ENCODE measurements at regions not wholly inside any gene's neighbourhood (a gene's known extent, or its start where the extent isn't known, plus 50 kb on each side); places are given as distances from the start of the nearest gene placed in this dataset.

- no peak for DNase-seq
Observed at GRCh38 chr22:44442186-44442815, 55.7 kb downstream of the RTL6 start.

DNA sequence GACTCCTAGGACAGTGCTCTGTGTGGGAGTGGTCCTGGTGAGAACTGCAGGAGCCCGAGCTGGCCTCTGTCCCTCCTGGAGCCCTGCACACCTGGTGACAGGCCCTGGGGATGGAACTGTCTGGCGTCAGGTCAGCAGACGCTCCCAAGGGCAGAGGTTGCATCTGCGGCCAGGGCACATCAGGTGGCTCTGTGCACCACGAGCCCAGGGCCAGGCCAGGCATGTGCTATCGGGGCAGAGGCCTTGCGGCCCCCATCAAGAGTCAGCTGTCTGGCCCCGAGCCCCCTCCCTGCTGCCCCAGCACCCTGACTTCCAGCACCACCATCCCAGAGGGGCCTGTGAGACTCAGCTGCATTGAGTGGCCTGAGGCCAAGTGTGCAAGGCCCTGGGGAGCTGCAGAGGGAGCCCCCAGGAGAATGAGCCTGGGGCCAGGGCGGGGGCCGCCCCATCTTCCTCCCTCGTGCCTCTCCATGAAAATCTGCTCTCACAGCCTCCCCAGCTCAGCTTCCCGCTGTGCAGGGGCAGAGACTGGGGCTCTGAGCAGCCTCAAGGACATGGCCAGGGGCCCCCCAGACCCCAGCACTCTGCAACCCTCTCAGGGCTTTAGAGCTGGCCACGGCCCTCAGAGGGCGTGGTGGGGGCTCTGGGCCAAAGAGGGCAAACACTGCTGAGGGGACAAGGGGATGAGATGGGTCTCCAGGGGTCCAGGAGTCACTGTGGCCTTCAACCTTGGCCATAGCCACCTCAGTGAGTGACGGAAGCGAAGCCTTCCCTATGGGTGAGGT is 56.4 kb downstream of the RTL6 start:
- no peak for DNase-seq

DNA sequence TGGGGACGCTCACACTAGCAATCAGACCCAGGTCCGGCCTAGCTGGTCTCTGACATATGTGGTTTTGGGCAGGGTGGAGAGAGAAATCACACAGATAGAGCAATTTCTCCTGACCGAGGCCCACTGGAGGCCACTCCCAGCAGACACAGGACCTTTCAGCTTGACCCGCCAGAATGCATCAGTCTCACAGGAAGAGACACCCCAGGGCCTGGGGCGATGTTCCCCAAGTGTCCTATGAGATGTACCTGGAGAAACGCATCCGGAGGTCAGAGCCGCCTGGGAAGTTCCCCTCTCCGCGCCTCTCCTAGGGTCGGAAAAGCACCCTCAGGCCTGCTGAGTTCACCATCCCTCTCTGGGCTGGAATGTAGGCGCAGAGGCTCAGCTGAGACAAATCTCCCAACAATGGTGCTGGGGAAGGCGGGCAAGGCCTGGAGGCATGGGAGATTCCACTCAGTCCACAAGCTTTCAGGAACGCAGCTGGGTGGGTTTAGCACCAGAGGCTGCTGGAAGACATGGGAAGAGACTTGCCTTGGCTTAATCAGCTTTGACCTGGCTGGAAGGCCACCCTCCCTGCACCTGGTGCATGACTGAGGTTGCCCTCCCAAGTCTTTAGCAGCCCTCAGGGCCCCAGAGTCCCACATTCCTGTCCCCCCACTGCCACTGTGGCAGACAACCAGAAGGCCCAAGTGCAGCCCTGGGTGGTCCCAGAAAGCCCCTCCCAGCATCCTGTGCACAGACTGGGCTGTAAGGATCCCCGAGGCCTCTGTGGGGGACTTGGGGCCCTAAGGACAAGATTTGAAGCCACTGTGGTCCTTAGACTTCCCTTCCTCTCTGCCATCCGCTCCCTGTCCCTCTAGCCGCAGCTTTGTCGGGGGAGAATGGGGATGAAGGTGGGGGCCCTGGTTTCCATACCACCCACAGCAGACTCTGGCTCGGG is 57.5 kb downstream of the RTL6 start:
- no peak for DNase-seq

DNA sequence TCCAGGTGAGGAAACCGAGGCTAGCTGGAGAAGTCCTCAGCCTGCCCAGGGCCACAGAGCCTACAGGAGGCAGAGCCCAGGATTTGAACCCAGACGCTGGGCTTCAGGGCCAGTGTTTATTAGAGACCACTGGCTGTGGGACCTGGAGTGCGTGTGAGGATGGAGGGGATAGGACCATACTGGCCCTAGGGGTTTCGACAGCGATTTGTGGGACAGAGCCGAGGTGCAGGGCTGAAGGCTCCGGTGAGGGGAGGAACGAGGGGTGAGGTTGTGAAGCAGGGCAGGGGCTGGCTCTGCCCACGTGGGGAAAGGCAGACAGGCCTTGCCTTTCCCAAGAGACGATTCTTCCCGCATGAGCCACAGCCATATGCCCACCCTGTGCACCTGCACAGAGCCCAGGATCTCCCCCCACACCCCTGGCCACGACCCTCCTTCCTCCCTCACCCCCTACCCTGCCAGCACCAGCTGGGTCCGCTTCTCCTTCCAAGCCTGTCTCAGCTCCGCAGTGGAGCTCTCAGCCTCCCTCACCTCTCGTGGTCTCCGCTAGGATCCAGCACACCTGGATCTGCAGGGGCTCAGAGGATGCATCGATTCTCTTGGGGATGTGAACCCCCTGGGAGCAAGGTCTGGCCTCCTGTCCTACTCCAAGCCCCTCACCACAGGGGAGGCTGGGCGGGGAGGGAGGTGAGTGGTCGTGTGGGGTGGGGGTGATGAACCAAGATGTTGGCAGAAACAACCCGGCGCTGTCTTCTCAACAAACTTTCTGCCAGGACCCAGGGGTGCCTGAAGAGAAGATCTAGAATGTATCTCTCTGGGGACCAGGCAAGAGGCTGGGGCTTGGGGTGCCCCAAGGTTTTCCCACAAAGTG is 58.4 kb downstream of the RTL6 start:
- no peak for DNase-seq

DNA sequence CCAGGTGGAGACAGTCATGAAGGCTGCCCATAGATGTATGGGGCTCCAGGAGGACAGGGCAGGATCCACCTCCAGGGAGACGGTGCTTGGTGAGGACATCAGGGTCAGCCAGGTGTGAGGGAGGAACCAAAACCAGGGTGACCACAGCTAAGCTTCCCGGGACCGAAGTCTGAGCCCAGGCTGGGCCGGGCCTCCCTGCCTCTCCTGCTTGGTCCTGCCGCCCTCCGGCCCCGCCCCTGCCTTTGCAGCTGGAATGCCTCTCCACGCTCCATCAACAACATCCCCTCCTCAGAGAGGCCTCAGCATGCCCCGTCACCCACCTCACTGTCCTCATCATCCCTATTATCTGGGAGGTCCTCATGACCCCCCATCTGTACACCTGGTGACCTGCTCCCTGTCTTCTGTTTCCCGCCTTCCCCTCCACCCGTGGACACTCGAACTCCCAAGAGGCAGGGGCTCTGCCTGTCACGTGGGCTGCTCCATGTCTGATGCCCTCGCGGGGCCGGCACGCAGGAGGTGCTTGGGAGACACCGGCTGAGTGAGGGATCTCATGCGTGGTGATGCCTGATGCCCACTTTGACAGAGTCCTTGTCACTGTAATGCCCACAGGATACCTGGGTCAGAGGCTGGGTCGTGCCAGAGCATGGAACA is 59.4 kb downstream of the RTL6 start:
- DNase-seq, result no peak

DNA sequence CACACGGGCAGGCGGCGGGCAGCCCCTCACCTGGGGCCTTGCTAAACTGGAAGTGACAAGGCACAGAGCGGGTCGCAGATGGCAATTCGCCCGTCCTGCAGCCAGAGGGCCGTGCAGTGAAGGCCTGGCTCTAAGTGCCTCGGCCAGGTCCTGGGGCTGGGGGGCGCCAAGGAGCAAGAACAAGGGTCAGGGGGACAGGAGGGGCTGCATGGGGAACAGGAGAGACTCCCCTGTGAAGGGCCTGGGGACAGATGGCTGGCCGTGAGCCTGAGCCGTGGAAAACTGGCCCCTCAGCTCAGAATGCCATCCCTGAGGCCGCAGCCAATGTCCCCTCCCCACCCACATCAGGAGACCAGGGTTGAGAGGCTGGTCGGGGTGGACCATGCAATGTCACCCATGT is 60.0 kb downstream of the RTL6 start:
- no peak for DNase-seq

DNA sequence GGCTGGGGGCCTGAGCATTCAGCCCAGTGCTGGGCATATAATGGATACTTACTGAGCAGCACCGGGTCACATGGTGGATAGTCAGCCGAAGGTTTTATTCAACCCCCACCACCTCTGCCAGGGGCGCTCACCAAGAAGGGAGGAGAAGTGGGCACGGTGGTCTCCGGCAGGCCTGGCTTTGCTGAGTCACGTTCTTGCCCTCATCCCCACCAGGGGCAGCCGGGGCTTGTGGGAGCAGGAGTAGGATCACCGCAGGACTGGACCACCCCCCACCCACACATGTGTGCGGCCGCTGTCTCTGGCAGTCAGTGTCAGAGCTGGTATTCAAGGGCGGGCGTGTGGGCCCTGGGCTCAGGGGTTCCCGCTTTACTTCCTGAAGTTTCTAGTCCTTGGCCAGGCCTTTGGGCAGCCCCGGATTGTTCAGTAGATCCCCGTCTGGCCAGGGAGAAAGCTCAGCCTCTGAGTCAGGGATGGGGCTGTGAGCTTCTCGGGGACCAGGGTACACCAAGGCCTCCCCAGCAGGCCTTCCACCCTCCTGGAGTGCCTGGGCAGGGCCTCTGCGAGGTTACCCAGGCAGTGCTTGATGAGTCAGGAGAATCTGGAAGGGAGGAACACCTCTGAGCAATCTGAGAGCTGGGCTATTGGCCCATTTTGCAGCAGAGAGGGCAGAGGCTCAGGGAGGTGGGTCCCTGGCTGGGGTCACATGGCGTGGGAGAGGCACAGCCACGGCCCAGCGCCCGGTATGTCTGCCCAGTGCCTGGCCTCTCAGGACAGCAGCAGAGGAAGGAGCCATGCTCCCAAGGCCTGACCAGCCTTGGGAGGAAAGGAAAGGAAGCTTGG is 60.6 kb downstream of the RTL6 start:
- DNase-seq, result no peak

DNA sequence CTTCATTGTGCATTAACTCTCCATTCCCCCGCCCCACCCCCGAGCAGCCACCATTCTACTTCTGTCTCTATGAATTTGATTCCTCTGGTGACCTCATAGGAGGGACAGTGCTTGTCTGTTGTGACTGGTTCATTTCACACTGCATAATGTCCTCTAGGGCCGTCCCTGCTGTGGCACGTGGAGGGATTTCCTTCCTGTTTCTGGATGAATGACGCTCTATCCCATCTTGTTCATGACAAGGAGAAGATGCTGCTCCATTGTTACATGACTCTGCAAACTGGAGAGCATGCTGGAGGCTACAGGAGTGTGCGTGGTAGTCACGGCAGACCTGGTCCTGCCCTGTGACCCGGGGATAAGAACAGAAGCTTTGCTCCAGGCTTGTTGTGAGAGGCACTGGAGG is 61.3 kb downstream of the RTL6 start:
- no peak for DNase-seq

GRCh38 chr22:44431256-44431655 is 66.8 kb downstream of the RTL6 start:
- no peak for DNase-seq

DNA sequence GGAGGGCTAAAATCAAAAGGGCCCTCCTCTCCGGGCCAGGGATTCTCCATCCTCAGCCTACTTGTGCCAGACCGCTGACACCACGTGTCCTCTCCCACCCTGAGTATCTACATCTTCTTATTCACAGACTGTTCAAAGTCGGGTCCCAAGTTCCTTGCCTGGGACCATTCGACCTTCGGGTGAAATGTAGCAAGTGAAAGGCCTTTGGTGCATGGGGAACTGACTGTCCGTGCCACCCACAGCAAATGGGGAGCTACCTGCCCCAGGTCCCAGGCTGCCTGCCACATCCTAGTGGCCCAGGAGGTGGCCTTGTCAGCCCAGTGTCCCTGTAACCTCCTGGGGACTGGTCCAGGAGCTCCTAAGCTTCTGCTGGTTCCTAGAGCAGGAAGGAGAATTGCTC is 67.3 kb downstream of the RTL6 start:
- DNase-seq, result no peak

DNA sequence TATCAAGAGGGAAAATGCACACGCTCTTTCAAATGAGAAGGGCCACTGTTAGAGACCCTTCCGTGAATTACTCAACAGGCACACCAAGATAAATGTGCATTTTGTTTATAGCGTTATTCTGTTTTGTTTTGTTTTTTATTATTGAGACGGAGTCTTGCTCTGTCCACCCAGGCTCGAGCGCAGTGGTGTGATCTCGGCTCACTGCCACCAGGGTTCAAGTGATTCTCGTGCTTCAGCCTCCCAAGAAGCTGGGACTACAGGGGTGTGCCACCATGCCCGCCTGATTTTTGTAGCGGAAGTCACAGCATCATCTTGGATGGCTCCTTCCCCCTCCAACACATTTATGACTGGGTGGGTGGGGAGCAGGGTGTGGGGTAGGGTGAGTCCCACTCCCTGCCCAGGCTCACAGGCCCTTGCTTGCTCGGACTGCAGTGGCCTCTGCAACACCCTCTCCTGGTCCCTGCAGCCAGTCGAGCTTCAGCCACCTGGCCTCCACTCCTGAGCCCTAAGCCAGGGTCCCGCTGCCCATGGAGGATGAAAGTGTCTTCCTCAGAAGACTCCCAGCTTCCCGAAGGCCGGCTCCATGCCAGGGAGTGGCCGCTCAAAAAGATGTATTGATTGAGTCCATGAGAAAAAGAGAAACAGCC is 68.0 kb downstream of the RTL6 start:
- no peak for DNase-seq

GRCh38 chr22:44428941-44429830 is 68.8 kb downstream of the RTL6 start:
- no peak for DNase-seq

DNA sequence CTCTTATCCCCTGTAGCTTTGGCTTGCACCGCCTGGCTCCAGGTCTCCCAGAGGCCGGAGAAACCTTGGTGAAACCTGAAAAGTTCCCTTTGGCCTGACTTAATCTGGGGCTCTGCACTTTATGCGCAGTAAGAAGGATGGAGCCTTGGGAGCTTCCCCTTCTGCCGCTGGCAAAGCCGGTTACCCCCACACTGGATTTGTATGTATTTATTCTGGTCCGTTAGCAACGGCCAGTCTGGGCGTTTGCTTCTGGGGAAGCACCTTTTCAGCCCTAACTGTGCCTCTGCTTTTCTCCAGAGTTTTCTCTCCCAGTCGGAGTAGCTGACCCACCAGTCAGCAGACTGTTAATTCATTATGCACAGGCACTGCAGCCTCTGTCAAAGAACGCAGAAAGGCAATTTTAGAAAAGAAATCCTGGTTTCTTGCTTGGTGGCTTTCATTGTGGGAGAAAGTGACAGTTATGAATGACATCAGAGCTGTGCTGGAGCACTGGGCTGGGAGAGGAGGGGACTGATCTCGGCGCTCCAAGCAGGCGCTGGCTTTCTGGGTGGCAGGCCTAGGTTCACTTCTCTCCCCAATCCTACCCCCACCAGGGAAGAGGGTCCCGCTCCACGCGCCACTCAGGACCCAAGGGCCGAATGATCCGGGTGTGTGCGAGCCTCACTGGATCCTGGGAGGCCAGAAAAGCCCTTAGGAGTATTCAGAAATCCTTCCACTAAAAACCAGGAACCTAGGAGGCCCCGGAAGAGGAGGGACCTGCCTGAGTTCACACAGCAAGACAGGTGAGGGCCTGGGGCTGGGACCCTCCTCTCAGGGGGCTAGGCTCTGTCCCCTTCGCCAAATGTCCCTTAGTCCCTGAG is 70.2 kb downstream of the RTL6 start:
- DNase-seq, result no peak

DNA sequence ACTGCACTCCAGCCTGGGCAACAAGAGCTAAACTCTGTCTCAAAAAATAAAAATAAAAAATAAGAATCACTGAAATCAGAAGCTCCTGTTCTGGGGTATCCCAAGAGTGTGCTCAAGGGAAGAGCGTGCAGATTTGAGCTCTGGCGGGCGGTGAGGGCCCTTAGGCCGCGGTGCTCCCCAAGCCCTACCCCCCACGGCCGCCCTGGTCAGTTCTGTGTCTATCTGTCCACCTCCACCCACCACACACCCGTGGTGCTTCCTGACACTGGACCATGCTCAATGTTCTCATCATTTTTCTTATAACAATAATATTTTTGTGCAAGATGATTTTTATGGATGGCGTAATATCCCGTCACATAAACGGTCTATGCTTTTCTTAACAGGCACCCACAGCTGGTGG is 71.1 kb downstream of the RTL6 start:
- no peak for DNase-seq

DNA sequence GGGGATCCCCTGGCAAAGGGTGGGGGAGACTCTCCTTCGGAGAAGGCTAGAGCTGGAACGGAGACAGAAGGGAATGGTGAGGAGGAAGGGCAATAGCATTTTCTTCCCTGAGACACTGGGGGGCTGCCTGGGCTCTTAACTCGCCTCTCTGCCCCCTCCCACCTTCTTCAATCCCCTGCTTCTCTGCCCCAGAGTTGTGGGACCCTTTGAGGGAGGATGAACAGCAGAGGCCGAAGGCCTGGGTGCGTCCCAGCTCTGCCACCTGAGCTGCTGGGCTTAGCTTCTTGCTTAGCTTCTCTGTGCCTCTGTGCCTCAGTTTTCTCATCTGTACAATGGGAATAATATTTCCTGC is 72.4 kb downstream of the RTL6 start:
- DNase-seq, result no peak

DNA sequence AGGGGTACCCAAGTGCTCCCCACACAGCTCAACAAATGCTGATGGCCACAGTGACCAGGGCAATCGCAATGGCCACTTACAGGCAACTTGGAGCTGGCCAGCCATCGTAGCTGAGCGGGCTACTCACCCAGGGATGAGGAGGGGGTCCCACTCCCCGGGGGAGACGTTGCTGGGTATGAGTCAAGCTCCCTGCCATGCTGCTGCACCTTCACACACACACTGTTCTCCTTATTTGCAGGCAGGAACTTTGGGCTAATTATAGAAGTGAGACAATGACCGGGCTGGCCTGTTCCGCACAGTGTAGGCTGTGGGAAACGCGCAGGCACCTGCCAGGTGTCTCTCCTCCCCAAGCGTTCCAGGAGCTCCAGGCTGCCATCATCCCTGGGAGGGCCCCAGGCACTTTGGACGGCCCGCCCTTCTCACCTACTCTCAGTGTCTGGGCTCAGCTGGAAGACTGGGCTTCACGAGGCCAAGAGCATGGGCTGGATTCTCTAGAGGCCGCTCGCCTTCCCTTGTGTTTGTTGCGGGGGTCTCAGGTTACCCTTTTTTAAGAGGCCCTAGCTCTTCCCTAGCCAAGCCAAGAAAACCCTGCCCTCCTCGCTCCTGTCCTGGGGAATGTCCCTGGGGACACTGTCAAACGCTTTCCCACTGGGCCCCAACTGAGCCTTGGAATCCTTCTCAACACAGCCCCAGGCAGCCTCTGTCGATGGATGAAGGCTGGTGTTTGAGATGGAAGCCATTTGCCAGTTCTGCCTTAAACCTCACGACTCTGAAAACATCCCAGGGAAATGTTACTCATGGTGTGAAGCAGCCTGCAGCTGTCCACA is 73.0 kb downstream of the RTL6 start:
- DNase-seq, result no peak

DNA sequence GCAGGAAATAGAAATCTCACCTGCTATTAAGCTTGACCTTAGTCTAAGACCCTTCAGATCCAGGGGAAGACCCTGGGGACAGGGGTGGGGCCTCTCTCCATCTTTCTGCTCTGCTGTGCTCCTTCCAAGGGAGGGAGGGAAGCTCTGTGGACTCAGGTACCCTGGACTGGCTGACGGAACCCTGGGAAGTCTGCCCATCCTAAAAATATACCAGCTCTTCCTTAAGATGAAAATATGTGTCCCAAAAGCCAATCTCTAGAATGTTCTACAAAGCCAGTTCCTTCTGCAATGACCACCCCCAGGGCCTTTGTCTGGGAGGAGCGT is 73.7 kb downstream of the RTL6 start:
- no peak for DNase-seq

All from NCI-H2029 (cell line).